Brain microvascular endothelial cell (primary cell): ENCODE measurements at regions not wholly inside any gene's neighbourhood (a gene's known extent, or its start where the extent isn't known, plus 50 kb on each side); places are given as distances from the start of the nearest gene placed in this dataset.
"Not testable (repeated sequence)": the region's sequence is repeated elsewhere in the genome, so short reads cannot be mapped to it uniquely, and the experiment has no call there.

ENCODE experiments used
- DNase-seq: peaks from one replicate; pipeline ENCODE4 v3.0.0-alpha.2; 2020
- H3K27ac ChIP-seq: fragments of 250-450 bp; sonication (Bioruptor Pico); 2 replicates; pipeline ENCODE4 v1.5.1; 2020; ENCODE audit warnings: mild to moderate bottlenecking, moderate library complexity
- H3K27me3 ChIP-seq: fragments of 250-450 bp; sonication (Bioruptor Pico); replicated peaks from 2 replicates; pipeline ENCODE4 v1.5.1; 2020; ENCODE audit warnings: mild to moderate bottlenecking
- H3K36me3 ChIP-seq: fragments of 250-450 bp; sonication (Bioruptor Pico); replicated peaks from 2 replicates; pipeline ENCODE4 v1.5.1; 2020; ENCODE audit warnings: mild to moderate bottlenecking
- H3K4me3 ChIP-seq: 2 replicates; pipeline ENCODE4 v1.5.1; 2011; ENCODE audit warnings: low read depth, mild to moderate bottlenecking, control low read depth, low read length, moderate library complexity
- CTCF ChIP-seq: IDR thresholded peaks from 2 replicates; pipeline ENCODE4 v1.5.1; 2011; ENCODE audit warnings: low read depth, mild to moderate bottlenecking, moderate library complexity, low read length, control low read depth, inconsistent platforms; ENCODE audit errors: missing control alignments
- in situ Hi-C: cut with HindIII; loops from 2 replicates; pipeline ENCODE4 v1.10.0; 2017; ENCODE audit warnings: low sequenced_read_pairs, low pct_ligation_motif_present

GRCh38 chr4:175092114-175092513, 174.0 kb downstream of the ADAM29 start:
- in situ Hi-C loops, result no loop called here
- H3K27ac ChIP-seq, result no peak overlapping the region
- no peak for DNase-seq

GRCh38 chr4:175093055-175093454, 174.9 kb downstream of the ADAM29 start:
- H3K27me3 ChIP-seq, H3K27ac ChIP-seq, H3K36me3 ChIP-seq, H3K4me3 ChIP-seq, in situ Hi-C loops, DNase-seq: not testable (repeated sequence)

More at GRCh38 chr4:175092114-175092513, 174.0 kb downstream of the ADAM29 start:
- Histone ChIP-seq H3K4me3 (no peak overlapping the region), H3K27me3 (no peaks in the 10 kb centered on the region), H3K36me3 (no peaks in the 10 kb centered on the region)
- TF ChIP-seq CTCF, result no peak

GRCh38 chr4:175103403-175103802, 185.2 kb downstream of the ADAM29 start:
- in situ Hi-C loops, result no loop called here
- H3K4me3 ChIP-seq, result no peak overlapping the region
- DNase-seq, result no peak
- TF ChIP-seq CTCF, result no peak
- no peaks in the 10 kb centered on the region for H3K27me3 ChIP-seq
- H3K36me3 ChIP-seq, result no peaks in the 10 kb centered on the region
- H3K27ac ChIP-seq, result no peak overlapping the region

GRCh38 chr4:175106301-175106700, 188.1 kb downstream of the ADAM29 start:
- no peak overlapping the region for H3K27ac ChIP-seq
- in situ Hi-C loops, result no loop called here
- H3K27me3 ChIP-seq, result no peaks in the 10 kb centered on the region
- no peak overlapping the region for H3K4me3 ChIP-seq
- no peak for DNase-seq
- H3K36me3 ChIP-seq, result no peaks in the 10 kb centered on the region
- TF ChIP-seq CTCF, result no peak

GRCh38 chr4:175109933-175110332, 191.8 kb downstream of the ADAM29 start:
- TF ChIP-seq CTCF, result no peak
- Histone ChIP-seq H3K27ac (no peak overlapping the region), H3K4me3 (no peak overlapping the region), H3K27me3 (no peaks in the 10 kb centered on the region), H3K36me3 (no peaks in the 10 kb centered on the region)
- in situ Hi-C loops, result no loop called here
- no peak for DNase-seq

- Histone ChIP-seq H3K36me3 (no peaks in the 10 kb centered on the region), H3K27me3 (no peaks in the 10 kb centered on the region), H3K27ac (peak overlapping the region; percentile 60), H3K4me3 (no peak overlapping the region)
- peak; percentile 26 for TF ChIP-seq CTCF
- in situ Hi-C loops, result no loop called here
- DNase-seq, result peak; percentile 52
Observed at GRCh38 chr4:175125410-175126068, 207.4 kb downstream of the ADAM29 start.
